Stimulated activated CD8-positive, alpha-beta memory T cell treated with anti-CD3 and anti-CD28 coated beads, Interleukin-7, amount 100 ng/mL, for 4 hours (primary cell): ENCODE measurements at regions not wholly inside any gene's neighbourhood (a gene's known extent, or its start where the extent isn't known, plus 50 kb on each side); places are given as distances from the start of the nearest gene placed in this dataset.
"Not testable (repeated sequence)": the region's sequence is repeated elsewhere in the genome, so short reads cannot be mapped to it uniquely, and the experiment has no call there.

Source experiments
- DNase-seq, 2 donors: peaks; one replicate each; pipeline ENCODE4 v3.0.0-alpha.2; 2020; ENCODE audit warnings: low read depth in 2 of 2

DNA sequence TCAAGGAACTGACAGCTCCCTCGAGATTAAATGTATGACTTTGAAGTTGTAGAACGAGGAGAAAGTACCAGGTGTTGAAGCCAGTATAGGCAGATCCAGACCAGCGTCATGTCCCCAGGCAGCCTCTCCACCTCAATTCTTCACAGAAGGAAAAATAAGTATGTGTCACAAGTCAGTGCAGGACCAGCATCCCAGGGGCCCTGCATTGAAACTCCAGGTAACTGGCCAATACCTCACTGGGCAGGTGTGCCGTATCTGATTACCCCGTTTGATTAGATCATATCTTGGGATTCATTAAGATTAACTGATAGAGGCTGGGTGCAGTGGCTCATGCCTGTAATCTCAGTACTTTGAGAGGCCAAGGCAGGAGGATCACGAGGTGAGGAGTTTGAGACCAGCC is 466.7 kb upstream of the B3GAT1 start:
- no peak for DNase-seq

DNA sequence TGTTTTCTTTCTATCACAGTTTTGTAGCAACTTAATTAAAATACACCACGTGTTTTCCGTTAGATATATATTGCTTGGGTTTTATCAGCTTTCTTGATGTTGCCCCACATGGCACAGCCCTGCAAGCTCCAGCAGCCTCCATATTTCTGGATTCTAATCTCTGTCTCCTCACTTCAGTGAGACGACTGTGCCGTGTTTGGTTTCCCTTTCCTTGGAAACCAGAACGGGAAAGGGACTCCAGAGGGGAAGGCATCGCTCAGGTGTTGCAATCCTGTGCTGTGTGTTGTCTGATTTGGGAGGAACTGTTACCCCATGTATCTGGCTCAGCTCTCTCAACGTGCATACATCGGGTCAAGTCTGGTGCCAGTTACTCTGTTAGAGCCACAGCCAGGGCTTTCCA is 464.2 kb upstream of the B3GAT1 start:
- DNase-seq = no peak

DNA sequence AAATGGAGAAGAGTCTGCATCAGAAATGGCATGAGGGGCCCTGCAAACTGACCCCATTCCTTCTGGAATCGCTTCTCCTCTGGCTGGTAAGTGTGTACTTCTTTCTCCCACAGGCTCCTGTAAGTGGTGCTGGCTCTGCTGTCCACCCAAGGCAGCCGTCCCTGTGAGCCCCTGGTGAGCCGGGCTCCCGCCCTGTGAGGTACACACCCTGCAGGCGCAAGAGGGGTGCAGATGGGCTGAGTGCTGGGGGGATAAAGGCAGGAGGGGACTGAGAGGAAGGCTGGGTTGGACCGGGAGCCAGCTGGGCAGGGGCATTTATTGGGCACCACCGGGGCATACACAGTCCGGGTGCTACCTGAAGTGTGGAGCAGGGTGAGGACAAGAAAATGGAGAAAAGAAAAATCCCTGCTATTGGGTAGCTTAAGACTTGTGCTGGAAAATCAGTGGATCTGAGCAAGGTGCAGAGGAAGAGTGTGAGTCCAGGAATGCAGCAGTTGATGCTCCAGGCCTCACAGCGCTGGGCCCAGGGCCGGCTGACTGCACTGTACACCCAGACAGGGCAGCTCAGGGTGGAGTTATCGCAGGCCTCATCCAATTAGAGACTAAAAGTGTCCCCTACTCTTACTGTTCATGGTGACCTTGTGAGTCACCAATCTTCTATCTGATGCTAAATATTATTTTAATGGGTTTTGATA is 455.1 kb upstream of the B3GAT1 start:
- DNase-seq = no peak

DNA sequence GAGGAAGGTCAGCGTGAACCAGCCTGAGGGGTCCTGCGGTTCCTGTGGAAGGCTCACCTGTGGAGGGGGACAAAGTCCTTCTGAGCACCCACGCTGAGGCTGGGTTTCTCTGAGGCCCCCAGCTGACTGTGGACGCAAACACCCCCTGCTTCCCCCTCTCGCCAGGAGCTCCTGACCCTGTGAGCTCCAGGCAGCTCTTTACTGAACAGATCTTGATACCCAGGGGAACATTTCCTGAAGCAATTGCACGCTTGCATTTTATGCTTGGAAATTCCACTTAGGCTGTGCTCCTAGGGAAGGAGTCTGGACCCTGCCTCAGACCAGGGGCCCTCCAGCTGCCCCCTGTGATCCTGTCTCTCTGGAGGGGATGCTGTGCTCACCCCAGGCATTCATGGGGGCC is 454.2 kb upstream of the B3GAT1 start:
- no peak for DNase-seq

DNA sequence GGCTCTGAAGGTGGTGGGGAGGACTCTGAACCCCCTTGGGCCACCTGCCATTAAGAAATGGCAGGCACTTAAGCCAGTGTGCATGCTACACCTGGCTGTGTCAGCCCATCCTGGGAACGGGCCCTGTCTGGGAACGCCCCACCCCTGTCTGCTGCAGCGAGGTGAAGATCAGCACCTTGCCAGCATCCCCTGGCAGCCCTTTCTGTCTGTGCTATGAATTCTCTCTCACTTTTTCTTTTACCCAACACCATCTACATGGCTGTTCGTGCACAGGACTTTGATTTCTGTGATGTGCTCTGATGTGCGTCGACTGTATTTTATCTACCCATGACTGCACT is 452.9 kb upstream of the B3GAT1 start:
- DNase-seq = no peak

DNA sequence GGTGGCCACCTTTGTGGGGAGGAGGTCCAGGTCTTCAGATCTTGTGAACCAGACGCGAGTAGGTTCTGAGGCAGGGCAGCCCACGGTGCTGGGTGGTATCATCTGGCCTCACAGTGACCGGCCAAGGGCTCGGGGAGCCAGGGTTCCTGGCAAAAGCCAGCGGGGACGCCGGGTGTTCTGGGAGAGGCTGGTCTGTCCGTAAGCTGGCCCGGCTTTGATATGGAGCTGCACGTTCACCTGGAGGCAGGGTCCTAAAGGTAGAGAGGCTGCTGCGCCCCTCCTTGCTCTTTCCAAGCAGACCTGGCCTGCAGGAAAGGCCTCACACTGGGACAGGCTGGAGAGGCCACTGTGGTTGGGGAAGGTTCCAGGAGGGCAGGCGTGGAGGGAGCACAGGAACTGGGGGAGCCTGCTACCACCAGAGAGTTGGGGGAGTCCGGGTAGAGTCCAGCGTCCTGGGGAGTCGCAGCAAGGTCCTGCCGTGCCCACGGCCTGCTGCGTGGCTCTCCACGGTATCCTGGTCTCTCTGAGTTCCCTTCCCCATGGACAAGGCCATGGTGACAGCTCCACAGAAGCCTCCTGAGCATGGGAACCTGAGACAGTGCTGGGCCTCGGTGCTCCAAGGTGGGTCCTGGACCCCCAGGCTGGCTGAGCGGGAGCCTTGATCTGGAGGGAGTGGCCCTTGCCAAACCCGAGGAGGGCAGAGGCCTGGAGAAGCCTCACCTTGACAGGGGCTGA is 452.4 kb upstream of the B3GAT1 start:
- no peak for DNase-seq

DNA sequence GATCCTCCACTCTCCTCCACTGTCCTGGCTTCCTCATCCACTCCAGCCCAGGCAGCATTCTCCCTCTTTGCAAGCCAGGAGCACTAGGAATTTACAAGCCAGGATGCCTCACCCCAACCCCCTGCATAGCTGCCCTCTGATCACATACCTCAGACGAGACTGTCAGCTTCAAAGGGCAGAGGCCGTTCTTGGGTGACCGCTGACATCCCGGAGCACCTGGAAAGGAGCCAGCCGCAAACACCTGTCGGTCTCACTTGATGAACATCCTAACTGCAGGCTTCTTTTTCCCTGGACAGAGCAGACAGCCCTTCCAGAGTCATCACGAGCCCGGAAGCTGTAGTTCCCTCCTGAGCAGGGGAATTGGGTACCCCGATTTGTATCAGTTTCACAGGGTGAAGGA is 451.3 kb upstream of the B3GAT1 start:
- DNase-seq = no peak

DNA sequence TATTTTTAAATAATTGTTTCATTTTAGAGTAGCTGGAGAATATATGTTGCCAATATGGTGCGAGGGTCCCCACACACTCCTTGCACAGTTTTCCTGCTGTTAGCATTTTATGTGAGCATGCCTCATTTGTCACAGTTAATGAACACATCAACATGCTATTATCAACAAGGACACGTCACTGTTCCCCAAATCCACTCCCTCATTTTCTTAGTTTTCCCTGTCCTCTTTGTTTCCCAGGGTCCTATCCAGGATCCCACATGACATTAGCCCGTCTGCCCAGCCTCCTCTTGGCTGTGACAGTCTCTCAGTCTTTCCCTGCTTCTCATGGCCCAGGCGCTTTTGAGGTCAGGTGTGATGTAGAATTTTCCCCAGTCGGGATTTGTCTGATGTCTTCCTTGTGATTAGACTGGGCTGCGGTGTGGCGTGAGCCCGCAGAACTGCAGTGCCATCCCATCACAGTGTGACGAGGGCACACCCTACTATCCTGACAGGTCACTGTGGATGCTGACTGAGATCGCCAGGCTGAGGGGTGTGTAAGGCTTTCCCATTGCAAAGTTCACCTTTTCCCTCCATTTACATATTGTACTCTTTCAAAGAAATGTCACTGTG is 450.6 kb upstream of the B3GAT1 start:
- no peak for DNase-seq

DNA sequence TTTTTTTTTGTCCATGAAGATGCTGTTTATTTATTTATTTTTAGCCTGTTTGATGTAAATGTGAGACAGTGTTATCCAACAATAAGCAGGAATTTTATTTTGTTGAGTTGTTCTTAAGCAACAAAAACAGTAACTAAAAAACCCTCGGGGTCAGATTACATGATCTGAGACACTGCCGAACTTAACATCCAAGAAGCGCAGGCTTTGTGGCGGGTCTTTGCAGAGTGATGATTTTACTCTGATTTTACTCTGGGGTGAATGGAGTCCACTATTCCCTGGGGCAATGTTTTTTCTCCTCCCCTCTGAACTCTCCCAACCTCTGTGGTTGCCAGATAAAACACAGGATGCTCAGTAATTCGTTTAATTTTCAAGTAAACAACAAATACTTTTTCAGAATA is 450.1 kb upstream of the B3GAT1 start:
- no peak for DNase-seq

DNA sequence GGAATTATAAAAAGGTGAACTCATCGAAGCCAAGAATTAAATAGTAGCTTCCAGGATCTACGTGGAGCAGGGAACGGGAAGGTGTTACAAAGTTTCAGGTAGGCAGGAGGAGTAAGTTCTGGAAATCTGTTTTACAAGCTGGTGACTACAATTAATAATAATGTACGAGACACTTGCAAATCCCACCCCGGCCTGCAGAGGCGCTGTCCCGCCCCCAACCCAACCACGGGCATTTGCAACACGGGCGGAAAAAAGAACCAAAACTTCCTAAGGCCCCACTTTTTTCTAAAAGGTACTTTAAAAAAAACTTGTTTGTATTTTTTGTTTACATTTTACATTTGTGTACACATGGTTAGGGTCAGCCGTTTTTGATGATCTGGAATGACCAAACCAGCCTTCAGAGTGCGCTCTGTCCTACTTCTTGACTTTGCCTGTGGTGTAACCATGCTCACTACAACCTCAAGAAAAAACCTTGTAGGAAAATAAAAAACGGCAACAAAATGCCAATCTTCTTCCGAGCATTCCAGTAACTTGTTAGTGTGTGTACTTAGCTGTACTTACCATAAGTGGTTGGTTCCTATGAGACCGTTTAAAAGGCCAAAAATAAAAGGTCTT is 449.6 kb upstream of the B3GAT1 start:
- no peak for DNase-seq

DNA sequence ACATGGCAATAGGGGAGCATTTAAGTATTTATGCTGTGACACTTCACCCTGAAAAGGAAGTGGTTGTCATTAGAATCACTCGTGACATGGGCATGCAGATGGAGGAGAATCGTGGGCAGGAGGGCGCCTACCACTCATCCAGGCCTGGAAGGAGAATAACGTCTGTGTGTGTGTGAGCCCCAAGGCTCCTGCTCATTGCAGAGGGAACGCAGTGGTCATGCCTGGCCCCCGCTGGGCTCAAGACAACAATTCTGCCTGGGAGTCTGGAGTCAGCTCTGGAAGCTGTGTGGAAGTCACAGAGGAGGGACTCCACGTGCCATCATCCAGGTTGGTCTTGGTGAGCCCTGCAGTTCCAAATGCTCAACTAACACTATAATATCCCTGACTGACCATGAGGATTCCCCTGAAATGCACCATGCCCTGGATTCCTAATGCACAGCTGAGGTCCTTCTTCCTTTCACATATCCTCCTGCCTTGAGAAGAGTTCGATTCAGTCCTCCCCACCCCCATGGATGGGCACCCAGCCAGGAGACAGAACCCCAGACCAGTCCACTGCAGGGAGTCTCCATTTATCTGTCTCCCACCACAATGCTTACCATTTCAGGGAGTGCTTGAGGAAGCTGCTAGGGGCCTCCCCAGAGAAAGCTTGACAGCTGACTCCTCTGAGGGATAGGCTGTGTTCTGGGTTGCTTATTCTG is 446.9 kb upstream of the B3GAT1 start:
- DNase-seq = no peak

DNA sequence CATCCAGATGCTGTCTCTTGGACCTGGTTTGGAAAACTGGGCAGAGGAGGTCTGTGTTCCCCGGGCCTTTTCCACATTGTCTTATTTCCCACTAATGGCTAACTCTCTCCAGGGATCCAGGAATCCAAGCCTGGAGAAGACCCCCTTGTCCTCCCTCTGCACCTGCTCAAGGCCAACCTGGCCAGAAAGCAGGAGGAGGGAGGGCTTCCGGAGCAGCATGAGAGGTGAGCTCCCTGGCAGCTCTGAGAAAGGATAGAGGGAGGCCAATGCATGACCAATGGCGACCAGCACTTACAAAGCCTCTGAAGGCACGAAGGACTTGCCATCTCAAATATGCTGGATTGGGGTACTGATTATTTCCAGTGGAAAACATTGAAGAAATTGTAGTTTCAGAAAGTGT is 445.0 kb upstream of the B3GAT1 start:
- DNase-seq = no peak

DNA sequence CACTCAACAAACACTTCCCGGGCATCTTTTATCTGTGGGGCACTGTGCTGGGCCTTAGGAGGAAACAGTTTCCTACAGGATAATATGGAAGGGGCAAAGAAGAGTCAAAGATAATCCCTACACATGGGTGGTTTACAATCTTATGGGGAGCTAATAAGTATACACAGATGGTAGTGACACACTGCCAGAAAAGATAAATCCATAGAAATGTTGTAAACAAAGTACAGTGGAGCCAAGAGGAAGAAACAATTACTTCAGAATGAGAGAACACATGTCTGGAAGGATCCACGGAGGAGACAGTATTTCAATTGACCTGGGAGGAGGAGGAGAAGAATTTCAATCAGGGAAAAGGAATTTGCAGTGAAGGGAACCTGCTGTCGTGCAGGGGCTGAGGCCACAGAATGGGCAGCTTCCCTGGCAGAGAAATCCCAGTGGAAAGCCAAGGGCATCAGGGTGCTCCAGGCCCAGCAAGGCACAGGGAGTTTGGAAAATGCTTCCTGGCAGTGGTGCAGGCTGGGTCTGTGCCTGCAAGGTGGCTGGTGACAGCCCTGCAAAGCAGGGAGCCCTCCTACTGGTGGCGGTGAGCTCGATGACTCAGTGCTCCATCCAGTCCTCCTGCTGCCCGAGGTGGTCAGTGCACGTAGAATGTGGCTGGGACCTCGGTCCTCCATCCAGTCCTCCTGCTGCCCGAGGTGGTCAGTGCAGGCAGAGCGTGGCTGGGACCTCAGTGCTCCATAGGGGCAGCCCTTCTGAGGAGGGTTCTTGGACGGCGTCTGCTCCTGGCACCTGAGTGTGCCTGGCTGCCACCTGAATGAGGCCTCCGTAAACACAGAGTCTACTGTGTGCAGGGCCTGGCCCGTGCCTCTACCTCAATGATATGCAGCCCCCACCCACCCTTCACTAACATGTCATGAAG is 444.3 kb upstream of the B3GAT1 start:
- DNase-seq = no peak

DNA sequence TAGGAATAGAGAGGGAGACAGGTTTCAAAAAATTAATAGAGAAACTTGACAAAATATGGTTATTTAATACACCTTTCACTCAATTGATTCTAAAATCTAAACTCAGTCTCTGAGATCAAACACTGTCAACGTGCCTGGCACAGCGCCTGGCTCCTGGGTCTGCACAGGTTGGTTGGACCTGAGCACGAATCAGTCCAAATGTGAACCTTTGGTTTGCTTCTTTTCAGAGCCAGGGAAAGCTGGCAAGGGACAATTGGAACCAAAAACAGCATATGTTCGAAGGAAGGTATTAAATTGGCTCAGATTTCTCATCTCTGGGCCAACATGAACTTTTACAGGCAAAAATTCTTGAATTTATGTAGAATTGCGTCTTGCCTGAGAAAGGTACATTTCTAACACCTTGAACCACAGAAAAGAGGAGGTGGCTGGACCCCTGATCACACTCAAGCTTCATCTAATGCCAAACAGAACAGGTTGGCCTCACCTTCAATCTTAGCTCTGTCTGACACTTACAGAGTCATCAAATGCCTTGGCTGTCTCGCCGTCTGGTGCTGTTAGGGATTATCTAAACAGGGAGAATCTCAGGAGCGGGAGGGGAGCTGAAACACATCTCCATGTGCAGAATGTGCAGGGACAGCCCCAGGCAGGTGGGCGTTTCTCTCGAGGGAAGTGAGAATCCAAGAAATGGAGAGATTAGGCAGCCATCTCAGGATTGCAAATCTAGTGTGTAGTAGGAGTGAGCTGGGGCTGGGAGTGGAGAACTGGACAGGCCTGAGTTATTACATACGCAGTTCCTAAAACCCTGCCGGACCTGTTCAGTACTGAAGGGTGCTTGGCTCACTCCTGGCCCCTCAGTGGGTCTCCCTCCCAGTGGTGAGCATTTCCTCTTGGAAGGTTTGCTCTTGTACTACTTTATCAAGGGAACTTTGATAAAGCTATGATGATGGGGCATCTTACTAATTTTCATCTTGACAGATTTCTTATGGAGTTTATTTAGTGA is 442.2 kb upstream of the B3GAT1 start:
- no peak for DNase-seq

DNA sequence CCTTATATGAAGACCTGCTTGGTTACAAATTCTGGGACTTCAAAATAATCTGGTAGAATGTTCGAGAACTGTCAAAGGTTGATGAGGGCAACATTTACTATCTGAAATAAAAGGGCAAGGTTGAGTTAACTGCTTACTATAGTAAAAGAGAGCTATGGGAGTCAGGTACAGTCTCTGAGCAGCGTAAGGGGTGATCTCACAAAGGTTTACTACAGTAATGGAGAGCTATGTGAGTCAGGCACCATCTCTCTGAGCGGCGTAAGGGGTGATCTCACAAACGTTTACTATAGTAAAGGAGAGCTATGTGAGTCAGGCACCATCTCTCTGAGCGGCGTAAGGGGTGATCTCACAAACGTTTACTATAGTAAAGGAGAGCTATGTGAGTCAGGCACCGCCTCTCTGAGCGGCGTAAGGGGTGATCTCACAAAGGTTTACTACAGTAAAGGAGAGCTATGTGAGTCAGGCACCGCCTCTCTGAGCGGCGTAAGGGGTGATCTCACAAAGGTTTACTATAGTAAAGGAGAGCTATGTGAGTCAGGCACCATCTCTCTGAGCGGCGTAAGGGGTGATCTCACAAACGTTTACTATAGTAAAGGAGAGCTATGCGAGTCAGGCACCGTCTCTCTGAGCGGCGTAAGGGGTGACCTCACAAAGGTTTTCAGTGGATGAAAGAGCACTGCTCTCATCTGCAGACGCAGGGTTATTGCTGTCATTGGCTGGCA is 439.6 kb upstream of the B3GAT1 start:
- not testable (repeated sequence) for DNase-seq

DNA sequence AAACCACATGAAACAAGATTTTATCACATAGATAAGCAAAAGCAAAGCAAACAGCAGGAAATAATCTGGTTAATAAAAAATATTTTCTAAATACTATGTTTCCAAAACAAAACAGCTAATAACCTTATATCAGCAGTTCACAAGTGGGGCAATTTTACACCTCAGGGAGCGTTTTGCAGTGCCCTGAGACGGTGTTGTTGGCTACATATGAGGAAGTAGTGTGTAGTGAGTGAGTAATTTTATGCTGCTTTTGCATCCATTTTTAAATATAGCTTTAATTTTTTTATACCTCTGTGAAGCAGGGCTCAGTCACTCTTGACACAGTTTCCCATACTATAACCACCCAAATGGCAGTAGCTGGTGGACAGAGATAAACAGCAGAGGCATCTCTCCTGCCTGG is 438.5 kb upstream of the B3GAT1 start:
- DNase-seq = no peak

DNA sequence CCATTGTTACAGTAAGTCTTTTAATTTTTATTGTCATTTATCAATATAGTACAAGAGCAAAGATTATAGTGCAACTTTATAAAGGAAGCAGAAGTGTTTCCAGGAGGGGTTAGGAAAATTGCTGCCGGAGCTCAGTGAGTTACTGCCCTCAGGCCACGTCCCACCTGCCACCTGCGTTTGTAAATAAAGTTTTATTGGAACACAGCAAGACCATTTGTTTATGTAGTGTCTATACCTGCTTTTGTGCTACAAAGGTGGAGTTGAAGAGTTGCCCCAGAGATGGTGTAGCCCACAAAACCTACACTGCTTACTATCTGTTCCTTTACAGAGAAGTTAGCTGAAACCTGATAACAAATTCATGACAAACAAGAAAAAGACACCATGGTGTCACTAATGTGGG is 437.8 kb upstream of the B3GAT1 start:
- DNase-seq = no peak

DNA sequence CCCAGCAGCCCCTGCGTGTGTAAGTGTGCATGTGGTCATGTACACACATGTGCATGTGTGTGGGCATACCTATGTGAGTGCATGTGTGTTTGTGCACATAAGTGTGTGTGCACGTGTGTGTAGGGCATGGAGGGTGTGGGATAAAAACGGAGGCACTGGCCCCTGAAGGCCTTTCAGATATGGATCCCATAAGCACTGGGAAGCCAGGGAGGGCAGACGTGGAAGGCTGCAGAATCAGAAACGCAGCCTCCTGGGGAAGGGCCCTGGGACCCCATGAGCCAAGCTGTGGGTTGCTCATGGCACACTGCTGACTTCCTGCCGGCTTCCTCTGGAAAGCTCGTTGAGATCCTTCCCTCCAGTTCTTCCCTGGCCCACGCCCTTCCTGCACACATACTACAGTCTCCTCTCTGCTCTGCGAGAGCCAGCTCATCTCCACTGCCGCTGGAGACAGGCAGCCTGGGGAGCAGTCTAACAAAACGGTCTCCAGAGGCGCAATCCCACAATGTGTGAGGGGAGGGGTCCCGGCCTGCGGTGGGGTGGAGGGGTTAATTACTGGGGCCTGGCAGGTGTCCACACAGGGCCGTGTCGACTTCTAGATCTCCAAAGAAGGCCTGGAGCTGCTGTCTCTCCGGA is 435.2 kb upstream of the B3GAT1 start:
- no peak for DNase-seq
